Heart right ventricle (tissue), 16 donors: ENCODE measurements at regions not wholly inside any gene's neighbourhood (a gene's known extent, or its start where the extent isn't known, plus 50 kb on each side); places are given as distances from the start of the nearest gene placed in this dataset.

ENCODE experiments used
- ATAC-seq, 8 donors: fragments of 200-7000 bp; cut with Tn5 transposase; one replicate each; pipeline ENCODE4 v1.9.1; 2020; ENCODE audit warnings: mild to moderate bottlenecking in 8 of 8, moderate library complexity in 8 of 8, moderate number of reproducible peaks in 1 of 8
- DNase-seq, 2 donors: peaks; one replicate each; pipeline ENCODE4 v3.0.0-alpha.2; 2020
- H3K27ac ChIP-seq, 10 donors: fragments of 200-600 bp; sonication (generic) in 2 of 10; one replicate each; pipeline versions ENCODE4 v1.5.0 to v1.8.0; 2020 to 2022; ENCODE audit warnings: mild to moderate bottlenecking in 3 of 10
- H3K27me3 ChIP-seq, 7 donors: fragments of 200-600 bp; one replicate each; pipeline ENCODE4 v1.8.0; 2021 to 2022; ENCODE audit warnings: mild to moderate bottlenecking in 2 of 7
- H3K36me3 ChIP-seq, 9 donors: fragments of 200-600 bp; sonication (generic) in 1 of 9; one replicate each; pipeline versions ENCODE4 v1.5.0 to v1.8.0; 2020 to 2022; ENCODE audit warnings: mild to moderate bottlenecking in 2 of 9
- H3K4me1 ChIP-seq, 9 donors: fragments of 200-600 bp; sonication (generic) in 1 of 9; one replicate each; pipeline versions ENCODE4 v1.5.0 to v1.8.0; 2020 to 2022; ENCODE audit warnings: mild to moderate bottlenecking in 4 of 9
- H3K4me3 ChIP-seq, 10 donors: fragments of 200-600 bp; sonication (generic) in 2 of 10; one replicate each; pipeline versions ENCODE4 v1.5.0 to v1.8.0; 2020 to 2022; ENCODE audit warnings: mild to moderate bottlenecking in 7 of 10, moderate library complexity in 2 of 10
- H3K9me3 ChIP-seq, 11 donors: fragments of 200-600 bp in 10 of 11; sonication (generic) in 2 of 11; one replicate each; pipeline versions ENCODE4 v1.5.0 to v1.8.0; 2013 to 2022; ENCODE audit warnings: mild to moderate bottlenecking in 2 of 11, control low read depth in 1 of 11, moderate library complexity in 1 of 11
- CTCF ChIP-seq, 9 donors: fragments of 200-600 bp; sonication (generic) in 2 of 9; IDR thresholded peaks; one replicate each; pipeline versions ENCODE4 v1.5.0 to v1.8.0; 2021 to 2022; ENCODE audit warnings: antibody characterized with exemption in 9 of 9, mild to moderate bottlenecking in 5 of 9, moderate library complexity in 1 of 9
- WGBS, 2 donors: extraction: QIAGEN DNeasy Blood & Tissue Kit; methylation state at CpG; one replicate each; pipeline ENCODE4 v1.1.7; 2013; ENCODE audit warnings: inconsistent platforms in 1 of 2; 5-methylcytosine and 5-hydroxymethylcytosine counted together
- intact Hi-C, 10 donors: fragments of 100-400 bp; cut with DNase I; formaldehyde crosslinking; loops; one replicate each; pipeline versions ENCODE4 v1.11.1 to v1.14.2; 2022
- donor health status: Arrhythmogenic right ventricular cardiomyopathy.
- donor health status: ischemic (EF 13 %, LVEDD 7.1; RV severe dilation, severe dysfunction).
- donor health status: healthy with polysubstance abuse.
- donor health status: DM: no; HTN: yes; CAD: no.
- donor health status: DM: no; HTN: no; CAD: no.
- donor health status: ischemic (EF 25% LVEDD 6.9; RV normal size, moderate dysfunction).
- donor health status: ischemic (EF 25% LVEDD 5.7; RV mildly dilated, moderate dysfunction).
- donor health status: healthy.
- donor health status: DM: yes; HTN: yes; CAD: no.
- donor health status: Ischemic cardiomyopathy.
- donor health status: ischemic (EF 35%, LVEDD 5.7; RV mildly dilated, moderate dysfunction).
- donor health status: nonischemic (EF 11% LVEDD 7.7; RV severe dilation, severe dysfunction).
- donor health status: DM: yes; HTN: yes; CAD: no.
- donor health status: PGD.
- donor health status: ischemic (EF 29% LVEDD 5.4; RV normal size, mild dysfunction).
- donor health status: nonischemic (EF 23%, LVEDD 6.1; RV moderate dilation, normal function).

GRCh38 chr1:168437821-168438220 is 106.0 kb downstream of the XCL2 start:
- DNase-seq (no peak), ATAC-seq (no peak)
- no peaks in the 10 kb centered on the region for H3K27me3 ChIP-seq
- H3K4me3 ChIP-seq, result no peak overlapping the region
- H3K36me3 ChIP-seq, result no peaks in the 10 kb centered on the region
- H3K9me3 ChIP-seq, result no peaks in the 10 kb centered on the region
- peaks cover 0 to 13% (median 4%) of the 10 kb centered on the region in 9 donors for H3K4me1 ChIP-seq
- no peak for TF ChIP-seq CTCF (IDR thresholded peaks at IDR 0.05)
- no peak overlapping the region for H3K27ac ChIP-seq
- intact Hi-C loops, result loop anchor here in 9 of 10 donors (2.0 to 10.0 kb wide), 11 partner anchors 93 to 911 kb away; partner anchors contain the start of gene XCL1 (in 3 of the 9)
- 91% methylated on average over 6 of the region's 6 CpGs for WGBS, 2 donors

GRCh38 chr1:168435439-168435838 is 108.4 kb downstream of the XCL2 start:
- DNase-seq (no peak), ATAC-seq (no peak)
- Histone ChIP-seq H3K4me3 (no peak overlapping the region), H3K36me3 (no peaks in the 10 kb centered on the region), H3K27ac (no peak overlapping the region), H3K9me3 (no peaks in the 10 kb centered on the region), H3K27me3 (no peaks in the 10 kb centered on the region), H3K4me1 (peaks cover 0 to 20% (median 8%) of the 10 kb centered on the region in 9 donors)
- 79 to 88% methylated on average over 6 of the region's 6 CpGs for WGBS, 2 donors
- intact Hi-C loops, result loop anchor here in 8 of 10 donors (5.0 to 10.0 kb wide), 7 partner anchors 91 to 912 kb away; partner anchors contain the start of gene XCL1 (in 3 of the 8)
- no peak for TF ChIP-seq CTCF (IDR thresholded peaks at IDR 0.05)

- no peak overlapping the region for H3K4me3 ChIP-seq
- H3K36me3 ChIP-seq, result no peaks in the 10 kb centered on the region
- 72% methylated on average over 2 of the region's 2 CpGs for WGBS, 2 donors
- no peak for TF ChIP-seq CTCF (IDR thresholded peaks at IDR 0.05)
- no peaks in the 10 kb centered on the region for H3K9me3 ChIP-seq
- DNase-seq (no peak), ATAC-seq (no peak)
- H3K27me3 ChIP-seq, result no peaks in the 10 kb centered on the region
- no peak overlapping the region for H3K27ac ChIP-seq
- peaks cover 4 to 29% (median 10%) of the 10 kb centered on the region in 9 donors for H3K4me1 ChIP-seq
- intact Hi-C loops, result loop anchor here in 7 of 10 donors (10.0 kb wide), 3 partner anchors 88 to 912 kb away; partner anchors contain the start of gene XCL1 (in 2 of the 7)
Measured at GRCh38 chr1:168433238-168433637, 110.6 kb downstream of the XCL2 start.

- no peak for ATAC-seq
- intact Hi-C loops, result loop anchor here in 7 of 10 donors (10.0 kb wide), 3 partner anchors 87 to 913 kb away; partner anchors contain the start of gene XCL1 (in 2 of the 7)
Measured at GRCh38 chr1:168431882-168432281, 111.9 kb downstream of the XCL2 start.

More at GRCh38 chr1:168431882-168432281, 111.9 kb downstream of the XCL2 start:
- TF ChIP-seq CTCF (IDR thresholded peaks at IDR 0.05), result no peak
- no peak for DNase-seq
- no peaks in the 10 kb centered on the region for H3K36me3 ChIP-seq
- H3K27ac ChIP-seq, result no peak overlapping the region
- no peak overlapping the region for H3K4me3 ChIP-seq
- H3K4me1 ChIP-seq, result peaks cover 6 to 42% (median 22%) of the 10 kb centered on the region in 9 donors
- H3K9me3 ChIP-seq, result no peaks in the 10 kb centered on the region
- H3K27me3 ChIP-seq, result no peaks in the 10 kb centered on the region
